ENCODE measurements at regions not wholly inside any gene's neighbourhood (a gene's known extent, or its start where the extent isn't known, plus 50 kb on each side); places are given as distances from the start of the nearest gene placed in this dataset.

GRCh38 chr1:221104596-221104995 is 225.4 kb downstream of the HLX start:
- TF ChIP-seq EZH2 (IDR thresholded peaks at IDR 0.05; ENCODE audit: insufficient read depth, poor library complexity, severe bottlenecking) (no peak), EZH2phosphoT487 (IDR thresholded peaks at IDR 0.05; ENCODE audit: insufficient read depth, low read depth) (no peak)
